HepG2 (cell line): ENCODE measurements at regions not wholly inside any gene's neighbourhood (a gene's known extent, or its start where the extent isn't known, plus 50 kb on each side); places are given as distances from the start of the nearest gene placed in this dataset.
A peak's percentile ranks its signal among the peaks of the same experiment; 100 is the strongest.

Experiments used
- CBFB ChIP-seq: sonication (generic); formaldehyde crosslinking; IDR thresholded peaks from 2 replicates; pipeline ENCODE4 v1.4.0; 2020; ENCODE audit warnings: missing genetic modification reagents
- DPF2 ChIP-seq: sonication (generic); formaldehyde crosslinking; IDR thresholded peaks from 2 replicates; pipeline ENCODE4 v1.4.0; 2020; ENCODE audit warnings: mild to moderate bottlenecking, low read depth, missing genetic modification reagents, borderline replicate concordance
- KAT7 ChIP-seq: IDR thresholded peaks from 2 replicates; pipeline ENCODE4 v1.6.1; 2018; ENCODE audit warnings: borderline replicate concordance, missing compliant biosample characterization
- SRSF1 ChIP-seq: fragments of 200-400 bp; formaldehyde crosslinking; optimal IDR thresholded peaks from 2 replicates; pipeline ENCODE3; 2017; ENCODE audit warnings: mild to moderate bottlenecking, low read depth, low read length, moderate library complexity
- TEAD2 ChIP-seq: sonication (generic); formaldehyde crosslinking; IDR thresholded peaks from 2 replicates; pipeline ENCODE4 v1.9.0; 2021; ENCODE audit warnings: missing genetic modification reagents
- ZBTB7A ChIP-seq: sonication (generic); formaldehyde crosslinking; IDR thresholded peaks from 2 replicates; pipeline ENCODE4 v1.8.0; 2022; ENCODE audit warnings: mild to moderate bottlenecking, missing genetic modification reagents
- ZC3H13 ChIP-seq: sonication (generic); formaldehyde crosslinking; IDR thresholded peaks from 2 replicates; pipeline ENCODE4 v1.8.1; 2023; ENCODE audit warnings: mild to moderate bottlenecking, missing genetic modification reagents, moderate library complexity
- ZNF124 ChIP-seq: sonication (generic); formaldehyde crosslinking; IDR thresholded peaks from 2 replicates; pipeline ENCODE4 v1.4.0; 2020; ENCODE audit warnings: missing genetic modification reagents
- ZNF180 ChIP-seq: sonication (generic); formaldehyde crosslinking; IDR thresholded peaks from 2 replicates; pipeline ENCODE4 v1.4.0; 2020; ENCODE audit warnings: low read depth, missing genetic modification reagents, borderline replicate concordance
- ZNF207 ChIP-seq: fragments of 450-650 bp; IDR thresholded peaks from 2 replicates; pipeline ENCODE4 v1.6.1; 2016; ENCODE audit warnings: antibody characterized with exemption, borderline replicate concordance
- ZNF484 ChIP-seq: sonication (generic); formaldehyde crosslinking; IDR thresholded peaks from 2 replicates; pipeline ENCODE4 v1.5.1; 2020; ENCODE audit warnings: mild to moderate bottlenecking, low read depth, missing genetic modification reagents, borderline replicate concordance
- ZNF614 ChIP-seq: IDR thresholded peaks from 2 replicates; pipeline ENCODE4 v1.6.1; 2018; ENCODE audit warnings: missing biosample characterization, missing genetic modification reagents, inconsistent platforms, borderline replicate concordance
- TF ChIP-seq, protein P1 (sequence below): sonication (generic); formaldehyde crosslinking; IDR thresholded peaks from 2 replicates; pipeline ENCODE4 v1.4.0; 2020; ENCODE audit warnings: missing genetic modification reagents
- TF ChIP-seq, protein P2 (sequence below): sonication (generic); formaldehyde crosslinking; IDR thresholded peaks from 2 replicates; pipeline ENCODE4 v1.4.0; 2020; ENCODE audit warnings: missing genetic modification reagents, borderline replicate concordance
- TF ChIP-seq, protein P3 (sequence below): sonication (generic); formaldehyde crosslinking; IDR thresholded peaks from 2 replicates; pipeline ENCODE4 v1.5.0; 2020; ENCODE audit warnings: mild to moderate bottlenecking, missing genetic modification reagents, borderline replicate concordance

DNA sequence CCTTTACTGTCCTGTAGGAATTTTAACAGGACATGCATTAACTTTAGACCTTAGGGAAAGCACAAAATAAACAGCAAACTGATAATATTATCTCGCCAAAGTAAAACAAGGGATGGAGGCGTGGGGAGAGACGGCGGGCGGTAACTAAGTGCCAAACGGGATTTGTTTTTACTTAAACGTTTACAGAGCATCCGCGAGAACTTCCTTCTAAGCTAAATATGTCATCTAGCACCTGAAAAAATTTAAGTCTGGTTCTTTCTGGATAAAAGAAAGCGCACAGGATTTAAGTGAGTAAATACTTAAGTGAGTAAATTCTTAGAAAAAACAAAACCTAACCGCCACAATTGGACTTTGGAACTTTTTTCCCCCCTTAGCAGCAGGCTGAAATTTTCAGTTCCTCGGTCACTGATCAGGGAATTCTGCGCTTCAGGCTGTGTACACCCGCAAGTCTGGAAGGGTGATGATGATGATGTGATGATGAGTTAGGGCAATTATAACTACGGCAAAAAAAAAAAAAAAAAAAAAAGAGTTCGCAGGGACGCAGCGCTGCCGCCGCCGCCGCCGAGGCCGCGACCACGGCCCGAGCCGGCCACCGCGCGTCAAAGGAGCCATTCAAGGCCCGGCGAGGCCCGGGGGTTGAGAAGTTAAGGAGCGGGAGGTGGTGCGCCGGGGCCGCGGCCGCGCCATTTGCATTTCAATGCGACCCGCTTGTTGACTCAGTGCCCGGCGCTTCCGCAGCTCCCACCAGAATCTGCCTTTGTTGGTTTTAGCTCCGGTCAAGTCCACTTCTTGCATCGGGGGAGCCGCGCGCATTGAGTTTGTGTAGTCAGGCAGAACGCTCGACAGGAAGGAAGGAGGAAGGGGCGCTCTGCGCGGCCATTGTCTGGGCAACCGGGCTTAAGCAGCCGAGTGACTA lies 108.8 kb downstream of the SPRY1 start (continued):
- TF ChIP-seq, protein P1, sequence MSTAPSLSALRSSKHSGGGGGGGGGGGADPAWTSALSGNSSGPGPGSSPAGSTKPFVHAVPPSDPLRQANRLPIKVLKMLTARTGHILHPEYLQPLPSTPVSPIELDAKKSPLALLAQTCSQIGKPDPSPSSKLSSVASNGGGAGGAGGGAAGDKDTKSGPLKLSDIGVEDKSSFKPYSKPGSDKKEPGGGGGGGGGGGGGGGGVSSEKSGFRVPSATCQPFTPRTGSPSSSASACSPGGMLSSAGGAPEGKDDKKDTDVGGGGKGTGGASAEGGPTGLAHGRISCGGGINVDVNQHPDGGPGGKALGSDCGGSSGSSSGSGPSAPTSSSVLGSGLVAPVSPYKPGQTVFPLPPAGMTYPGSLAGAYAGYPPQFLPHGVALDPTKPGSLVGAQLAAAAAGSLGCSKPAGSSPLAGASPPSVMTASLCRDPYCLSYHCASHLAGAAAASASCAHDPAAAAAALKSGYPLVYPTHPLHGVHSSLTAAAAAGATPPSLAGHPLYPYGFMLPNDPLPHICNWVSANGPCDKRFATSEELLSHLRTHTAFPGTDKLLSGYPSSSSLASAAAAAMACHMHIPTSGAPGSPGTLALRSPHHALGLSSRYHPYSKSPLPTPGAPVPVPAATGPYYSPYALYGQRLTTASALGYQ (CRISPR knock-in tag): peak; percentile 92; the same call in 1 of the 2 replicates
- TF ChIP-seq ZBTB7A (CRISPR knock-in tag): no peak
- TF ChIP-seq ZNF484: no peak
- no peak for TF ChIP-seq ZNF180 (CRISPR knock-in tag)
- TF ChIP-seq ZNF207: no peak
- TF ChIP-seq, protein P2, sequence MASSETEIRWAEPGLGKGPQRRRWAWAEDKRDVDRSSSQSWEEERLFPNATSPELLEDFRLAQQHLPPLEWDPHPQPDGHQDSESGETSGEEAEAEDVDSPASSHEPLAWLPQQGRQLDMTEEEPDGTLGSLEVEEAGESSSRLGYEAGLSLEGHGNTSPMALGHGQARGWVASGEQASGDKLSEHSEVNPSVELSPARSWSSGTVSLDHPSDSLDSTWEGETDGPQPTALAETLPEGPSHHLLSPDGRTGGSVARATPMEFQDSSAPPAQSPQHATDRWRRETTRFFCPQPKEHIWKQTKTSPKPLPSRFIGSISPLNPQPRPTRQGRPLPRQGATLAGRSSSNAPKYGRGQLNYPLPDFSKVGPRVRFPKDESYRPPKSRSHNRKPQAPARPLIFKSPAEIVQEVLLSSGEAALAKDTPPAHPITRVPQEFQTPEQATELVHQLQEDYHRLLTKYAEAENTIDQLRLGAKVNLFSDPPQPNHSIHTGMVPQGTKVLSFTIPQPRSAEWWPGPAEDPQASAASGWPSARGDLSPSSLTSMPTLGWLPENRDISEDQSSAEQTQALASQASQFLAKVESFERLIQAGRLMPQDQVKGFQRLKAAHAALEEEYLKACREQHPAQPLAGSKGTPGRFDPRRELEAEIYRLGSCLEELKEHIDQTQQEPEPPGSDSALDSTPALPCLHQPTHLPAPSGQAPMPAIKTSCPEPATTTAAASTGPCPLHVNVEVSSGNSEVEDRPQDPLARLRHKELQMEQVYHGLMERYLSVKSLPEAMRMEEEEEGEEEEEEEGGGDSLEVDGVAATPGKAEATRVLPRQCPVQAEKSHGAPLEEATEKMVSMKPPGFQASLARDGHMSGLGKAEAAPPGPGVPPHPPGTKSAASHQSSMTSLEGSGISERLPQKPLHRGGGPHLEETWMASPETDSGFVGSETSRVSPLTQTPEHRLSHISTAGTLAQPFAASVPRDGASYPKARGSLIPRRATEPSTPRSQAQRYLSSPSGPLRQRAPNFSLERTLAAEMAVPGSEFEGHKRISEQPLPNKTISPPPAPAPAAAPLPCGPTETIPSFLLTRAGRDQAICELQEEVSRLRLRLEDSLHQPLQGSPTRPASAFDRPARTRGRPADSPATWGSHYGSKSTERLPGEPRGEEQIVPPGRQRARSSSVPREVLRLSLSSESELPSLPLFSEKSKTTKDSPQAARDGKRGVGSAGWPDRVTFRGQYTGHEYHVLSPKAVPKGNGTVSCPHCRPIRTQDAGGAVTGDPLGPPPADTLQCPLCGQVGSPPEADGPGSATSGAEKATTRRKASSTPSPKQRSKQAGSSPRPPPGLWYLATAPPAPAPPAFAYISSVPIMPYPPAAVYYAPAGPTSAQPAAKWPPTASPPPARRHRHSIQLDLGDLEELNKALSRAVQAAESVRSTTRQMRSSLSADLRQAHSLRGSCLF (CRISPR knock-in tag): no peak
- TF ChIP-seq ZNF614 (CRISPR knock-in tag): peak; percentile 96
- peak; percentile 48; the same call in 1 of the 2 replicates for TF ChIP-seq DPF2 (CRISPR knock-in tag)
- no peak for TF ChIP-seq TEAD2 (CRISPR knock-in tag)
- no peak for TF ChIP-seq SRSF1
- TF ChIP-seq, protein P3, sequence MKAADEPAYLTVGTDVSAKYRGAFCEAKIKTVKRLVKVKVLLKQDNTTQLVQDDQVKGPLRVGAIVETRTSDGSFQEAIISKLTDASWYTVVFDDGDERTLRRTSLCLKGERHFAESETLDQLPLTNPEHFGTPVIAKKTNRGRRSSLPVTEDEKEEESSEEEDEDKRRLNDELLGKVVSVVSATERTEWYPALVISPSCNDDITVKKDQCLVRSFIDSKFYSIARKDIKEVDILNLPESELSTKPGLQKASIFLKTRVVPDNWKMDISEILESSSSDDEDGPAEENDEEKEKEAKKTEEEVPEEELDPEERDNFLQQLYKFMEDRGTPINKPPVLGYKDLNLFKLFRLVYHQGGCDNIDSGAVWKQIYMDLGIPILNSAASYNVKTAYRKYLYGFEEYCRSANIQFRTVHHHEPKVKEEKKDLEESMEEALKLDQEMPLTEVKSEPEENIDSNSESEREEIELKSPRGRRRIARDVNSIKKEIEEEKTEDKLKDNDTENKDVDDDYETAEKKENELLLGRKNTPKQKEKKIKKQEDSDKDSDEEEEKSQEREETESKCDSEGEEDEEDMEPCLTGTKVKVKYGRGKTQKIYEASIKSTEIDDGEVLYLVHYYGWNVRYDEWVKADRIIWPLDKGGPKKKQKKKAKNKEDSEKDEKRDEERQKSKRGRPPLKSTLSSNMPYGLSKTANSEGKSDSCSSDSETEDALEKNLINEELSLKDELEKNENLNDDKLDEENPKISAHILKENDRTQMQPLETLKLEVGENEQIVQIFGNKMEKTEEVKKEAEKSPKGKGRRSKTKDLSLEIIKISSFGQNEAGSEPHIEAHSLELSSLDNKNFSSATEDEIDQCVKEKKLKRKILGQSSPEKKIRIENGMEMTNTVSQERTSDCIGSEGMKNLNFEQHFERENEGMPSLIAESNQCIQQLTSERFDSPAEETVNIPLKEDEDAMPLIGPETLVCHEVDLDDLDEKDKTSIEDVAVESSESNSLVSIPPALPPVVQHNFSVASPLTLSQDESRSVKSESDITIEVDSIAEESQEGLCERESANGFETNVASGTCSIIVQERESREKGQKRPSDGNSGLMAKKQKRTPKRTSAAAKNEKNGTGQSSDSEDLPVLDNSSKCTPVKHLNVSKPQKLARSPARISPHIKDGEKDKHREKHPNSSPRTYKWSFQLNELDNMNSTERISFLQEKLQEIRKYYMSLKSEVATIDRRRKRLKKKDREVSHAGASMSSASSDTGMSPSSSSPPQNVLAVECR (CRISPR knock-in tag): peak; percentile 71; the same call in 1 of the 2 replicates
- TF ChIP-seq CBFB (CRISPR knock-in tag): peak; percentile 92
- TF ChIP-seq KAT7: no peak; the same call in none of the 2 replicates
- peak; percentile 81; the same call in 1 of the 2 replicates for TF ChIP-seq ZNF124 (CRISPR knock-in tag)
- peak; percentile 90 for TF ChIP-seq ZC3H13 (CRISPR knock-in tag)
